ENCODE measurements at regions not wholly inside any gene's neighbourhood (a gene's known extent, or its start where the extent isn't known, plus 50 kb on each side); places are given as distances from the start of the nearest gene placed in this dataset.

- H3K9me3 ChIP-seq (ENCODE audit: low read depth, low read length, poor library complexity, severe bottlenecking), result no peaks in the 10 kb centered on the region
- POLR2A ChIA-PET (ENCODE audit: low non-redundant PET), result no interaction called here
- H3K4me3 ChIP-seq (ENCODE audit: low read depth, low read length, poor library complexity, severe bottlenecking), result no peak overlapping the region
- TF ChIP-seq CTCF (conservative IDR thresholded peaks at IDR 0.05; ENCODE audit: low read depth, low read length) (no peak), EZH2 (IDR thresholded peaks at IDR 0.05; ENCODE audit: borderline replicate concordance, low read depth, low read length, poor library complexity, severe bottlenecking) (no peak)
- no peak for DNase-seq (ENCODE audit: low spot score)
- no peaks in the 10 kb centered on the region for H3K27me3 ChIP-seq (replicated peaks; ENCODE audit: insufficient read depth, low read depth, low read length, poor library complexity)
- H3K4me1 ChIP-seq (ENCODE audit: insufficient read depth, low read length, poor library complexity, severe bottlenecking), result no peaks in the 10 kb centered on the region
- no TSS peak for BruUV-seq (replicated peaks)
- CTCF ChIA-PET, result no interaction called here
- no peaks in the 10 kb centered on the region for H3K36me3 ChIP-seq (ENCODE audit: insufficient read depth, low read length, poor library complexity, severe bottlenecking)
- intact Hi-C loops (cut with micrococcal nuclease; ENCODE audit: unreplicated experiment), result no loop called here
- H3K27ac ChIP-seq (ENCODE audit: low read depth, low read length, poor library complexity, severe bottlenecking), result no peak overlapping the region
Observed at GRCh38 chr15:95902606-95903005, 427.9 kb upstream of the NR2F2 start.

- DNase-seq (ENCODE audit: low spot score), result no peak
- no peak for TF ChIP-seq EZH2 (IDR thresholded peaks at IDR 0.05; ENCODE audit: borderline replicate concordance, low read depth, low read length, poor library complexity, severe bottlenecking)
- TF ChIP-seq CTCF (conservative IDR thresholded peaks at IDR 0.05; ENCODE audit: low read depth, low read length), result no peak
- Histone ChIP-seq H3K36me3 (ENCODE audit: insufficient read depth, low read length, poor library complexity, severe bottlenecking) (no peaks in the 10 kb centered on the region), H3K9me3 (ENCODE audit: low read depth, low read length, poor library complexity, severe bottlenecking) (no peaks in the 10 kb centered on the region), H3K4me1 (ENCODE audit: insufficient read depth, low read length, poor library complexity, severe bottlenecking) (no peaks in the 10 kb centered on the region), H3K27ac (ENCODE audit: low read depth, low read length, poor library complexity, severe bottlenecking) (no peak overlapping the region), H3K27me3 (replicated peaks; ENCODE audit: insufficient read depth, low read depth, low read length, poor library complexity) (no peaks in the 10 kb centered on the region), H3K4me3 (ENCODE audit: low read depth, low read length, poor library complexity, severe bottlenecking) (no peak overlapping the region)
- intact Hi-C loops (cut with micrococcal nuclease; ENCODE audit: unreplicated experiment), result no loop called here
- BruUV-seq (replicated peaks), result no TSS peak
- ChIA-PET POLR2A (ENCODE audit: low non-redundant PET) (no interaction called here), CTCF (no interaction called here)
Observed at GRCh38 chr15:95903352-95903751, 427.1 kb upstream of the NR2F2 start.

GRCh38 chr15:95910643-95911212, 419.8 kb upstream of the NR2F2 start:
- CTCF ChIA-PET, result interaction anchor here (0.7 kb wide), 1 partner anchor 111 kb away, joined by 3 read pairs; no protein-coding TSS in a partner anchor
- H3K36me3 ChIP-seq (ENCODE audit: insufficient read depth, low read length, poor library complexity, severe bottlenecking), result no peaks in the 10 kb centered on the region
- intact Hi-C loops (cut with micrococcal nuclease; ENCODE audit: unreplicated experiment), result no loop called here
- no peak for DNase-seq (ENCODE audit: low spot score)
- TF ChIP-seq CTCF (conservative IDR thresholded peaks at IDR 0.05; ENCODE audit: low read depth, low read length), result no peak
- H3K27ac ChIP-seq (ENCODE audit: low read depth, low read length, poor library complexity, severe bottlenecking), result no peak overlapping the region
- POLR2A ChIA-PET (ENCODE audit: low non-redundant PET), result no interaction called here
- H3K4me1 ChIP-seq (ENCODE audit: insufficient read depth, low read length, poor library complexity, severe bottlenecking), result no peaks in the 10 kb centered on the region
- H3K27me3 ChIP-seq (replicated peaks; ENCODE audit: insufficient read depth, low read depth, low read length, poor library complexity), result no peaks in the 10 kb centered on the region
- no TSS peak for BruUV-seq (replicated peaks)
- no peaks in the 10 kb centered on the region for H3K9me3 ChIP-seq (ENCODE audit: low read depth, low read length, poor library complexity, severe bottlenecking)
- H3K4me3 ChIP-seq (ENCODE audit: low read depth, low read length, poor library complexity, severe bottlenecking), result no peak overlapping the region
